DND-41 (cell line): ENCODE measurements at regions not wholly inside any gene's neighbourhood (a gene's known extent, or its start where the extent isn't known, plus 50 kb on each side); places are given as distances from the start of the nearest gene placed in this dataset.

Experiments
- ATAC-seq: fragments of 200-7000 bp; cut with Tn5 transposase; 3 replicates; pipeline ENCODE4 v1.9.1; 2021; ENCODE audit warnings: low read depth; ENCODE audit not compliant: insufficient read depth
- DNase-seq: peaks from one replicate; pipeline ENCODE4 v3.0.0-alpha.2; 2020
- H2AFZ ChIP-seq: 2 replicates; pipeline ENCODE4 v1.6.0; 2012; ENCODE audit warnings: low read depth, low read length
- H3K27ac ChIP-seq: 2 replicates; pipeline ENCODE4 v1.5.1; 2012; ENCODE audit warnings: low read length, inconsistent platforms
- H3K27me3 ChIP-seq: fragments of 200-600 bp; sonication (generic); 2 replicates; pipeline ENCODE4 v1.6.0; 2012; ENCODE audit warnings: low read length, mild to moderate bottlenecking, inconsistent platforms; ENCODE audit not compliant: insufficient read depth, poor library complexity
- H3K36me3 ChIP-seq: 2 replicates; pipeline ENCODE4 v1.5.1; 2012; ENCODE audit warnings: low read length, inconsistent platforms; ENCODE audit not compliant: insufficient read depth
- H3K4me1 ChIP-seq: 2 replicates; pipeline ENCODE4 v1.5.1; 2012; ENCODE audit warnings: mild to moderate bottlenecking, low read length; ENCODE audit not compliant: insufficient read depth
- H3K4me2 ChIP-seq: 2 replicates; pipeline ENCODE4 v1.6.0; 2012; ENCODE audit warnings: mild to moderate bottlenecking, moderate library complexity, low read length, inconsistent platforms; ENCODE audit not compliant: insufficient read depth
- H3K4me3 ChIP-seq, 2 experiments: fragments of 200-600 bp in 1 of 2; shearing (Covaris generic) in 1 of 2; 2 replicates each; pipeline ENCODE4 v1.5.1; 2012 to 2016; ENCODE audit warnings: inconsistent platforms in 2 of 2, low read length in 2 of 2, mild to moderate bottlenecking in 2 of 2, low read depth in 1 of 2, moderate library complexity in 1 of 2
- H3K79me2 ChIP-seq: 2 replicates; pipeline ENCODE4 v1.6.0; 2012; ENCODE audit warnings: low read length, inconsistent platforms; ENCODE audit not compliant: insufficient read depth
- H3K9ac ChIP-seq: 2 replicates; pipeline ENCODE4 v1.6.0; 2012; ENCODE audit warnings: low read depth, mild to moderate bottlenecking, inconsistent platforms, low read length, moderate library complexity
- H3K9me3 ChIP-seq: 2 replicates; pipeline ENCODE4 v1.5.1; 2012; ENCODE audit warnings: low read length, moderate library complexity, mild to moderate bottlenecking, inconsistent platforms; ENCODE audit not compliant: insufficient read depth, severe bottlenecking
- H4K20me1 ChIP-seq: 2 replicates; pipeline ENCODE4 v1.6.0; 2012; ENCODE audit warnings: low read length; ENCODE audit not compliant: insufficient read depth
- EZH2 ChIP-seq: IDR thresholded peaks from 3 replicates; pipeline ENCODE4 v1.6.1; 2012; ENCODE audit warnings: borderline replicate concordance, low read depth, mild to moderate bottlenecking, moderate library complexity, low read length, inconsistent platforms; ENCODE audit not compliant: severe bottlenecking
- TF ChIP-seq, protein P1 (sequence below): IDR thresholded peaks from 2 replicates; pipeline ENCODE4 v1.5.1; 2012; ENCODE audit warnings: borderline replicate concordance, low read length, moderate library complexity, mild to moderate bottlenecking; ENCODE audit not compliant: poor library complexity, severe bottlenecking; ENCODE audit errors: extremely low read depth

- Histone ChIP-seq H3K9me3 (no peaks in the 10 kb centered on the region), H3K4me3 (no peak overlapping the region), H3K9ac (no peak overlapping the region), H3K4me1 (no peaks in the 10 kb centered on the region), H3K36me3 (no peaks in the 10 kb centered on the region), H4K20me1 (no peaks in the 10 kb centered on the region), H3K27me3 (no peaks in the 10 kb centered on the region), H3K4me2 (no peak overlapping the region), H2AFZ (no peak overlapping the region), H3K27ac (no peak overlapping the region), H3K79me2 (no peaks in the 10 kb centered on the region)
- no peak for TF ChIP-seq EZH2
- TF ChIP-seq, protein P1, sequence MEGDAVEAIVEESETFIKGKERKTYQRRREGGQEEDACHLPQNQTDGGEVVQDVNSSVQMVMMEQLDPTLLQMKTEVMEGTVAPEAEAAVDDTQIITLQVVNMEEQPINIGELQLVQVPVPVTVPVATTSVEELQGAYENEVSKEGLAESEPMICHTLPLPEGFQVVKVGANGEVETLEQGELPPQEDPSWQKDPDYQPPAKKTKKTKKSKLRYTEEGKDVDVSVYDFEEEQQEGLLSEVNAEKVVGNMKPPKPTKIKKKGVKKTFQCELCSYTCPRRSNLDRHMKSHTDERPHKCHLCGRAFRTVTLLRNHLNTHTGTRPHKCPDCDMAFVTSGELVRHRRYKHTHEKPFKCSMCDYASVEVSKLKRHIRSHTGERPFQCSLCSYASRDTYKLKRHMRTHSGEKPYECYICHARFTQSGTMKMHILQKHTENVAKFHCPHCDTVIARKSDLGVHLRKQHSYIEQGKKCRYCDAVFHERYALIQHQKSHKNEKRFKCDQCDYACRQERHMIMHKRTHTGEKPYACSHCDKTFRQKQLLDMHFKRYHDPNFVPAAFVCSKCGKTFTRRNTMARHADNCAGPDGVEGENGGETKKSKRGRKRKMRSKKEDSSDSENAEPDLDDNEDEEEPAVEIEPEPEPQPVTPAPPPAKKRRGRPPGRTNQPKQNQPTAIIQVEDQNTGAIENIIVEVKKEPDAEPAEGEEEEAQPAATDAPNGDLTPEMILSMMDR, result no peak
- no peak for ATAC-seq
- no peak for DNase-seq
Observed at GRCh38 chr2:192277494-192278109, 82.9 kb upstream of the TMEFF2 start.

GRCh38 chr2:192275632-192276031 lies 80.9 kb upstream of the TMEFF2 start:
- Histone ChIP-seq H3K4me1 (no peaks in the 10 kb centered on the region), H3K9me3 (no peaks in the 10 kb centered on the region), H3K36me3 (no peaks in the 10 kb centered on the region), H4K20me1 (no peaks in the 10 kb centered on the region), H3K9ac (no peak overlapping the region), H3K4me2 (no peak overlapping the region), H2AFZ (no peak overlapping the region), H3K79me2 (no peaks in the 10 kb centered on the region), H3K27me3 (no peaks in the 10 kb centered on the region), H3K4me3 (no peak overlapping the region), H3K27ac (no peak overlapping the region)
- no peak for ATAC-seq
- TF ChIP-seq, protein P1, result no peak
- no peak for TF ChIP-seq EZH2
- no peak for DNase-seq

GRCh38 chr2:192267484-192267883 lies 72.8 kb upstream of the TMEFF2 start:
- Histone ChIP-seq H3K9ac (no peak overlapping the region), H3K27ac (no peak overlapping the region), H3K36me3 (no peaks in the 10 kb centered on the region), H3K27me3 (no peaks in the 10 kb centered on the region), H4K20me1 (no peaks in the 10 kb centered on the region), H3K79me2 (no peaks in the 10 kb centered on the region), H2AFZ (no peak overlapping the region), H3K9me3 (no peaks in the 10 kb centered on the region), H3K4me3 (no peak overlapping the region), H3K4me1 (no peaks in the 10 kb centered on the region), H3K4me2 (no peak overlapping the region)
- DNase-seq, result no peak
- TF ChIP-seq, protein P1, result no peak
- no peak for ATAC-seq

- DNase-seq, result no peak
- H3K4me1 ChIP-seq, result no peaks in the 10 kb centered on the region
- H3K79me2 ChIP-seq, result no peaks in the 10 kb centered on the region
- no peaks in the 10 kb centered on the region for H3K27me3 ChIP-seq
- no peaks in the 10 kb centered on the region for H3K36me3 ChIP-seq
- no peak overlapping the region for H3K4me2 ChIP-seq
- H3K9me3 ChIP-seq, result no peaks in the 10 kb centered on the region
- no peak for TF ChIP-seq EZH2
- TF ChIP-seq, protein P1, result no peak
- H3K27ac ChIP-seq, result no peak overlapping the region
- H4K20me1 ChIP-seq, result no peaks in the 10 kb centered on the region
- no peak overlapping the region for H3K9ac ChIP-seq
- no peak for ATAC-seq
- H3K4me3 ChIP-seq, result no peak overlapping the region
- no peak overlapping the region for H2AFZ ChIP-seq
Observed at GRCh38 chr2:192265751-192266150, 71.0 kb upstream of the TMEFF2 start.
